IMR-90 (cell line): ENCODE measurements at regions not wholly inside any gene's neighbourhood (a gene's known extent, or its start where the extent isn't known, plus 50 kb on each side); places are given as distances from the start of the nearest gene placed in this dataset.

Experiments
- ATAC-seq: fragments of 200-7000 bp; cut with Tn5 transposase; 2 replicates; pipeline ENCODE4 v1.9.1; 2020; ENCODE audit warnings: low read depth, mild to moderate bottlenecking, moderate library complexity
- BruUV-seq: library from RNA; stranded (reverse); fragments of 400-500 nt; replicated peaks from 2 replicates; lab custom pipeline; 2021; lab: Mats Ljungman, UMichigan
- CTCF ChIA-PET: fragments of 300-600 bp; formaldehyde crosslinking; extraction: SDS; loops from one replicate; lab custom pipeline; 2021; ENCODE audit warnings: antibody characterized with exemption; lab: Yijun Ruan, JAX
- POLR2A ChIA-PET: fragments of 300-600 bp; sonication (Branson Sonifier 250); formaldehyde crosslinking; loops from one replicate; lab custom pipeline; 2022; ENCODE audit warnings: antibody characterized with exemption; ENCODE audit not compliant: unreplicated experiment; lab: Charles Lee
- DNase-seq: peaks from one replicate; pipeline ENCODE4 v3.0.0; 2013
- H2AFZ ChIP-seq: replicated peaks from 2 replicates; pipeline ENCODE3; 2013; ENCODE audit warnings: low read length, mild to moderate bottlenecking; ENCODE audit not compliant: poor library complexity
- H2AK5ac ChIP-seq: 2 replicates; pipeline ENCODE4 v1.6.1; 2013; ENCODE audit warnings: low read depth, low read length, inconsistent platforms
- H2AK9ac ChIP-seq: replicated peaks from 2 replicates; pipeline ENCODE3; 2013; ENCODE audit warnings: mild to moderate bottlenecking, low read depth, low read length, moderate library complexity; ENCODE audit not compliant: poor library complexity
- H2BK120ac ChIP-seq: 2 replicates; pipeline ENCODE4 v1.6.1; 2013; ENCODE audit warnings: low read depth, low read length, inconsistent platforms
- H2BK15ac ChIP-seq: 3 replicates; pipeline ENCODE4 v1.6.1; 2013; ENCODE audit warnings: low read depth, low read length, inconsistent platforms
- H2BK20ac ChIP-seq: 2 replicates; pipeline ENCODE4 v1.6.1; 2013; ENCODE audit warnings: low read depth, mild to moderate bottlenecking, inconsistent platforms, low read length, moderate library complexity
- H2BK5ac ChIP-seq: 2 replicates; pipeline ENCODE4 v1.6.1; 2013; ENCODE audit warnings: mild to moderate bottlenecking, low read depth, low read length, inconsistent platforms; ENCODE audit not compliant: poor library complexity, severe bottlenecking
- H3K14ac ChIP-seq: replicated peaks from 2 replicates; pipeline ENCODE4 v1.6.1; 2013; ENCODE audit warnings: low read depth, low read length, inconsistent platforms
- H3K18ac ChIP-seq: 2 replicates; pipeline ENCODE4 v1.6.1; 2013; ENCODE audit warnings: low read depth, low read length, control low read depth
- H3K23ac ChIP-seq: 2 replicates; pipeline ENCODE4 v1.6.1; 2013; ENCODE audit warnings: low read depth, low read length, inconsistent platforms
- H3K27ac ChIP-seq: 2 replicates; pipeline ENCODE4 v1.5.1; 2013; ENCODE audit warnings: mild to moderate bottlenecking, control low read depth, low read length; ENCODE audit not compliant: insufficient read depth
- H3K27me3 ChIP-seq: 2 replicates; pipeline ENCODE4 v1.6.1; 2013; ENCODE audit warnings: low read length; ENCODE audit not compliant: control insufficient read depth, insufficient read depth
- H3K36me3 ChIP-seq: 2 replicates; pipeline ENCODE4 v1.6.1; 2013; ENCODE audit warnings: low read length, mixed read lengths; ENCODE audit not compliant: control insufficient read depth, insufficient read depth
- H3K4ac ChIP-seq: 2 replicates; pipeline ENCODE4 v1.6.1; 2013; ENCODE audit warnings: low read depth, low read length, inconsistent platforms
- H3K4me1 ChIP-seq: 2 replicates; pipeline ENCODE4 v1.6.1; 2013; ENCODE audit warnings: low read length, mixed read lengths; ENCODE audit not compliant: control insufficient read depth, insufficient read depth
- H3K4me2 ChIP-seq: 2 replicates; pipeline ENCODE4 v1.6.1; 2013; ENCODE audit warnings: low read depth, mild to moderate bottlenecking, control low read depth, low read length, moderate library complexity
- H3K4me3 ChIP-seq: 2 replicates; pipeline ENCODE4 v1.5.1; 2013; ENCODE audit warnings: low read depth, mild to moderate bottlenecking, control low read depth, low read length, moderate library complexity; ENCODE audit not compliant: insufficient read depth
- H3K56ac ChIP-seq: 2 replicates; pipeline ENCODE4 v1.6.1; 2013; ENCODE audit warnings: low read length, inconsistent platforms; ENCODE audit not compliant: insufficient read depth; ENCODE audit errors: extremely low read depth
- H3K79me1 ChIP-seq, 2 experiments: 2 replicates each; pipeline ENCODE4 v1.6.1; 2013; ENCODE audit warnings: low read length in 2 of 2, inconsistent platforms in 1 of 2, low read depth in 1 of 2
- H3K9ac ChIP-seq: 2 replicates; pipeline ENCODE4 v1.6.1; 2013; ENCODE audit warnings: low read depth, low read length, control low read depth
- H3K9me1 ChIP-seq: 2 replicates; pipeline ENCODE4 v1.6.1; 2013; ENCODE audit warnings: low read length, inconsistent platforms; ENCODE audit not compliant: insufficient read depth
- H3K9me3 ChIP-seq: 2 replicates; pipeline ENCODE4 v1.6.1; 2013; ENCODE audit warnings: low read length; ENCODE audit not compliant: control insufficient read depth, insufficient read depth
- H4K20me1 ChIP-seq: 2 replicates; pipeline ENCODE4 v1.6.1; 2013; ENCODE audit warnings: low read length, inconsistent platforms; ENCODE audit not compliant: insufficient read depth
- H4K5ac ChIP-seq: 2 replicates; pipeline ENCODE4 v1.6.1; 2013; ENCODE audit warnings: mild to moderate bottlenecking, low read depth, low read length, control low read depth
- H4K8ac ChIP-seq, 2 experiments: 2 replicates each; pipeline ENCODE4 v1.6.1; 2013; ENCODE audit warnings: low read depth in 2 of 2, low read length in 2 of 2, control low read depth in 1 of 2, inconsistent platforms in 1 of 2
- H4K91ac ChIP-seq: 2 replicates; pipeline ENCODE4 v1.6.1; 2013; ENCODE audit warnings: low read depth, low read length, inconsistent platforms; ENCODE audit not compliant: insufficient read depth
- BHLHE40 ChIP-seq: fragments of 150-350 bp; IDR thresholded peaks from 2 replicates; pipeline ENCODE4 v1.6.1; 2016; ENCODE audit warnings: mild to moderate bottlenecking, low read depth, low read length
- CEBPB ChIP-seq: IDR thresholded peaks from 2 replicates; pipeline ENCODE4 v1.6.1; 2012; ENCODE audit warnings: low read depth, low read length, improper control_type of control experiment
- CHD1 ChIP-seq: IDR thresholded peaks from 2 replicates; pipeline ENCODE4 v1.6.1; 2012; ENCODE audit warnings: low read depth, low read length, improper control_type of control experiment
- CTCF ChIP-seq: conservative IDR thresholded peaks from 2 replicates; pipeline ENCODE4 v1.5.1; 2012; ENCODE audit warnings: mild to moderate bottlenecking, low read depth, low read length, improper control_type of control experiment
- ELK1 ChIP-seq: fragments of 150-350 bp; IDR thresholded peaks from 2 replicates; pipeline ENCODE4 v1.6.1; 2016; ENCODE audit warnings: low read depth, mild to moderate bottlenecking, low read length, moderate library complexity, borderline replicate concordance
- MAFK ChIP-seq: IDR thresholded peaks from 2 replicates; pipeline ENCODE4 v1.6.1; 2012; ENCODE audit warnings: low read depth, low read length, improper control_type of control experiment
- MAZ ChIP-seq: IDR thresholded peaks from 2 replicates; pipeline ENCODE4 v1.6.1; 2012; ENCODE audit warnings: low read depth, mild to moderate bottlenecking, low read length, improper control_type of control experiment, moderate library complexity, borderline replicate concordance
- MXI1 ChIP-seq: IDR thresholded peaks from 2 replicates; pipeline ENCODE4 v1.6.1; 2012; ENCODE audit warnings: low read depth, mild to moderate bottlenecking, low read length, moderate library complexity, borderline replicate concordance
- NFE2L2 ChIP-seq: fragments of 150-350 bp; IDR thresholded peaks from 2 replicates; pipeline ENCODE4 v1.6.1; 2016; ENCODE audit warnings: low read depth, mild to moderate bottlenecking, low read length
- POLR2A ChIP-seq: IDR thresholded peaks from 2 replicates; pipeline ENCODE4 v1.6.1; 2012; ENCODE audit warnings: mild to moderate bottlenecking, low read depth, low read length
- RAD21 ChIP-seq: IDR thresholded peaks from 2 replicates; pipeline ENCODE4 v1.6.1; 2012; ENCODE audit warnings: low read length, improper control_type of control experiment
- RCOR1 ChIP-seq: IDR thresholded peaks from 2 replicates; pipeline ENCODE4 v1.6.1; 2012; ENCODE audit warnings: mild to moderate bottlenecking, low read length, improper control_type of control experiment; ENCODE audit not compliant: insufficient replicate concordance
- RFX5 ChIP-seq: IDR thresholded peaks from 2 replicates; pipeline ENCODE4 v1.8.0; 2012; ENCODE audit warnings: low read depth, mild to moderate bottlenecking, low read length, moderate library complexity
- SMC3 ChIP-seq: fragments of 150-350 bp; IDR thresholded peaks from 2 replicates; pipeline ENCODE4 v1.6.1; 2016; ENCODE audit warnings: low read depth, mild to moderate bottlenecking, antibody characterized with exemption, low read length, moderate library complexity
- USF2 ChIP-seq: fragments of 150-350 bp; IDR thresholded peaks from 2 replicates; pipeline ENCODE4 v1.6.1; 2017; ENCODE audit warnings: mild to moderate bottlenecking, antibody characterized with exemption, low read length, low read depth
- WGBS, 2 experiments: methylation state at CpG; one replicate each; pipeline versions ENCODE4 v1.1.5 to v1.1.7; 2013; ENCODE audit warnings: missing lambda C conversion rate in 2 of 2; ENCODE audit not compliant: insufficient read length in 1 of 2; ENCODE audit errors: extremely low coverage in 2 of 2; 5-methylcytosine and 5-hydroxymethylcytosine counted together
- dilution Hi-C: fragments of 300-500 bp; cut with HindIII; formaldehyde crosslinking; loops from one replicate; pipeline ENCODE4 v1.14.3; 2018; ENCODE audit warnings: low sequenced_read_pairs; ENCODE audit not compliant: unreplicated experiment
- in situ Hi-C: fragments of 300-500 bp; cut with MboI; formaldehyde crosslinking; loops from 3 replicates; pipeline ENCODE4 v1.14.3; 2019; ENCODE audit warnings: low sequenced_read_pairs, inconsistent platforms, mixed read lengths
- intact Hi-C: fragments of 100-400 bp; cut with micrococcal nuclease; formaldehyde crosslinking; loops from 2 replicates; pipeline ENCODE4 v1.10.0; 2022

GRCh38 chr1:38455829-38456530 is 403.6 kb downstream of the RRAGC start:
- H3K9ac ChIP-seq, result no peak overlapping the region
- H3K9me3 ChIP-seq, result no peaks in the 10 kb centered on the region
- no peak overlapping the region for H3K4me2 ChIP-seq
- H2BK120ac ChIP-seq, result no peak overlapping the region
- H3K36me3 ChIP-seq, result no peaks in the 10 kb centered on the region
- H3K4me1 ChIP-seq, result no peaks in the 10 kb centered on the region
- H2AK5ac ChIP-seq, result no peak overlapping the region
- H3K9me1 ChIP-seq, result no peaks in the 10 kb centered on the region
- H3K14ac ChIP-seq, result no peak overlapping the region
- H2BK20ac ChIP-seq, result no peak overlapping the region
- no peak overlapping the region for H3K27ac ChIP-seq
- no peak overlapping the region for H4K91ac ChIP-seq
- dilution Hi-C loops, result no loop called here
- H3K27me3 ChIP-seq, result no peaks in the 10 kb centered on the region
- H3K79me1 ChIP-seq, result no peaks in the 10 kb centered on the region
- no peak overlapping the region for H3K56ac ChIP-seq
- H4K5ac ChIP-seq, result no peak overlapping the region
- ATAC-seq, result no peak
- no peak overlapping the region for H2AFZ ChIP-seq
- H2BK5ac ChIP-seq, result no peak overlapping the region
- no TSS peak for BruUV-seq
- in situ Hi-C loops, result no loop called here
- intact Hi-C loops, result no loop called here
- no peak overlapping the region for H2AK9ac ChIP-seq
- H4K20me1 ChIP-seq, result no peaks in the 10 kb centered on the region
- no peak overlapping the region for H2BK15ac ChIP-seq
- ChIA-PET POLR2A (no interaction called here), CTCF (interaction anchor here (0.6 kb wide), 1 partner anchor 561 kb away, joined by 3 read pairs; no protein-coding TSS in a partner anchor)
- DNase-seq, result no peak
- no peak overlapping the region for H4K8ac ChIP-seq
- 51% methylated on average over 3 of the region's 16 CpGs; no CpG with 5 or more reads in 1 of the 2 experiments for WGBS, 2 experiments
- no peak overlapping the region for H3K4ac ChIP-seq
- H3K4me3 ChIP-seq, result no peak overlapping the region
- no peak for TF ChIP-seq MXI1
- no peak for TF ChIP-seq NFE2L2
- no peak for TF ChIP-seq ELK1
- TF ChIP-seq RCOR1, result no peak
- no peak for TF ChIP-seq MAZ
- no peak for TF ChIP-seq CHD1
- TF ChIP-seq MAFK, result no peak
- TF ChIP-seq CEBPB, result no peak
- TF ChIP-seq SMC3, result no peak
- no peak for TF ChIP-seq BHLHE40
- TF ChIP-seq RAD21, result no peak
- no peak for TF ChIP-seq USF2
- no peak for TF ChIP-seq POLR2A
- no peak for TF ChIP-seq RFX5
- TF ChIP-seq CTCF, result no peak
- no peak overlapping the region for H3K23ac ChIP-seq
- no peak overlapping the region for H3K18ac ChIP-seq
